Hippocampal formation (tissue), 2 donors: ENCODE measurements at regions not wholly inside any gene's neighbourhood (a gene's known extent, or its start where the extent isn't known, plus 50 kb on each side); places are given as distances from the start of the nearest gene placed in this dataset.
"Not testable (repeated sequence)": the region's sequence is repeated elsewhere in the genome, so short reads cannot be mapped to it uniquely, and the experiment has no call there.

Experiments used
- DNase-seq, 2 donors: peaks; one replicate each; lab custom pipeline; 2025; lab: John Stamatoyannopoulos, UW

DNA sequence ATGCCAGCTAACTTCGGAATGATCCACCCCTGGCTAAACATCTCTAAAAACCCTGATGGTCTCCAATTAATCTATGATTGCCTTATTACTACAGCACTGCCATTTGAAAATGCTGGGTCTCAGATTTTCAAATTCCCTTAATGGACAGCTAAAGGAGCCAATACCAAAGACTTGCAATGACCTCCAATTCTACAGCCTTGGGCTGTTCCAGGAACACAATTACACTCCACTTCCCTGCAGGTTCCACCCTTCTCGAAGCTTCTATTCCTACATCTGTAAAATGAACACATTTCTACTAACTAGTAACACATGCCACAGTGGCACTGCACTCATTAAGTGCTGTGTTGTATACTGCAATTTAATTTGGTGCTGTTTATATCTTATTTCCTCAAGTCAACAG is 85.7 kb upstream of the AK4 start:
- DNase-seq = no peak

DNA sequence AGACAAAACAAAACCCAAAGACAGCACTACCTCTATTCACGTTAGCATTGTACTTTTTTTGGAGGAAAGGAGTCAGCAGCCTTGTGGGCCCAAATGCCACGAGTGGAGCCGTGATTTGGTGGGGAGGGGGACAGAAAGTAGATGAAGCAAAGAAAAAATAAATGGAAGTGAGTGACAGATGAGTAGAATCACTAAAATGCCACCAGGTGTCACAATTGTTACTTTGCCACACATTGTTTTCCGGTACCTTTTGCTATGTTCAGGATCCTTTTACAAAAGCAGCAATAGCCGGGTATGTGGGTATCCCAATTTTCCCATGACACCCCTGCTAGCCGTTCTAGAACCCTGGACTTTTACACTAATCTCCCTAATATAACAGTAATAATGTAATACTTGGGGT is 85.0 kb upstream of the AK4 start:
- no peak for DNase-seq

DNA sequence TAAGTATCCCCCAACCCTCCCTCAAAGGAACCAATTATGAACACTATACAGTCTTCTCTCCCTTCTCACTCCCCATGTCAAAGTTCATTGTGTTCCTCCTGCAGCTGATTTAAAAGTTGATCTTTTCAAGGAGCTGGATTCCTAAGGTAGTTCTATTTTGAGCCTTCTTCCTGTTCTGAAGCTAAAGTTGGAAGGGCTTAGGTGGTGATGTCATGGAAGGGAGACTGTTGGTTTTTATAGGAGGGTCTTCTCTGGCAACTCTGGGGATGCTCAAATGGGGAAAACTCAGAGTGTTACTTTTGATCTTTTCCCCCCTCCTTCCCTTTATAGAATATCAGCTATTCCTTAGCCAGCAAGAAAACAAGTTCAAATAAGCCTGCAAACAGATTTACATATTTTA is 83.0 kb upstream of the AK4 start:
- DNase-seq = no peak

DNA sequence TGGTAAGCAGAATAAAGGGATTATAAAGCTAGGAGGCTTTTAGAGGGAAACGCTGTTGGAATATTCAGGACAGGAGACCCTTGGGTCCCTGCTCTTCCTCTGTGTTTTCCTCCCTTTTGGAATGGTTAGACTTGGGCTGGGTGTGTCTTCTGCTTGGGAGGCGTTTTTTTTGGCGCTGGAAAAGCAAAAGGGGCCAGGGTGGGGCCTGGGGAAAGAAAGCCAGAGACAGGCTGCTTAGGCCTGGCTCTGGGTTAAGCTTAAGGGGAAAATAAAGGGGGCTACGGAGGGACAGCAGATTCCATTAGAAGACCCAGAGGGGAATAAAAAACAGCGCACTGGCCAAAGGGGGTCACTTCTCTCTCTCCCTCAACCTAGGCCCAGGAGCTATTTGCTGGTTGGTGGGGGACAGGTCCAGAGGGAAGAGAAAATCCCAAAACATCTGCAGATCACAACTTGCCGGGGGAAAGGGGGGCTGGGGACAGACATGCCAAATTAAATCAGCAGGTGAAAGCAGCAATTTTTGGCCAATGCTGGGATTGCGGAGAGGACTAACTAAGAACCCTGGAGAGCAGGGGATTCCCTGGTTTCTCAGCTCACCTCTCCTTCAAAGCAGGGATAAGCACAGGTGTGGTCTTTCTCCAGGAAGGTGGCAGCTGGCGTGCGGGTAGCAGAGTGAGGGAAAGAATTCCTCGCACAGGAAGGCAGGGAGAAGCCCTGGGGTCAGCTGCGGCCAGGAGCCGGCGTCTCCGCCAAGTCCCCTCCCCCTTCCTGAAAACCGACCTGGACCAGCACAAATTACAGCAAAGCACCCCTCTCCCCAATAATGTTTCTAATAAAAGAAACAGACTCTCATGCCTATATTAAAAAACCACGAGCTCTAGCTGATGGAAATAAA is 82.2 kb upstream of the AK4 start:
- DNase-seq = peak in 1 of 2 donors; percentile 38

DNA sequence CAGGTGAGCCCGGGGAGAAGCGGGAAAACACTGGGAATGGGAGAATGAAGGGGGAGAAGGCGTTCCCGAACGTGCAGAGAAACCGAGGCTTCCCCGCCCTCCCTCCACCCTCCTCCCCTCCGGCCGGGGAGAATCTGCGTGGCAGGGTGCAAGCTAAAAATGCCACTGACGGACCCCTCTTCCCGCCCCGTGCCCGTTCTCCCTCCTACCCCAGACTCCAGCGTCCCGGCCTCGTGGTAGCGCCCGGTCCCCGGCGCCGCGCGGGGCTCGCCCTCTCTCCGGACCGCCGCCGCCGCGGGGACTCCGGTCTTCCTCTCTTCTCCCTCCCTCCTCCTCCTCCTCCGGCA is 81.6 kb upstream of the AK4 start:
- no peak for DNase-seq

- DNase-seq = peak; percentile 87 to 88
Measured at GRCh38 chr1:65066766-65067490, 81.1 kb upstream of the AK4 start.

DNA sequence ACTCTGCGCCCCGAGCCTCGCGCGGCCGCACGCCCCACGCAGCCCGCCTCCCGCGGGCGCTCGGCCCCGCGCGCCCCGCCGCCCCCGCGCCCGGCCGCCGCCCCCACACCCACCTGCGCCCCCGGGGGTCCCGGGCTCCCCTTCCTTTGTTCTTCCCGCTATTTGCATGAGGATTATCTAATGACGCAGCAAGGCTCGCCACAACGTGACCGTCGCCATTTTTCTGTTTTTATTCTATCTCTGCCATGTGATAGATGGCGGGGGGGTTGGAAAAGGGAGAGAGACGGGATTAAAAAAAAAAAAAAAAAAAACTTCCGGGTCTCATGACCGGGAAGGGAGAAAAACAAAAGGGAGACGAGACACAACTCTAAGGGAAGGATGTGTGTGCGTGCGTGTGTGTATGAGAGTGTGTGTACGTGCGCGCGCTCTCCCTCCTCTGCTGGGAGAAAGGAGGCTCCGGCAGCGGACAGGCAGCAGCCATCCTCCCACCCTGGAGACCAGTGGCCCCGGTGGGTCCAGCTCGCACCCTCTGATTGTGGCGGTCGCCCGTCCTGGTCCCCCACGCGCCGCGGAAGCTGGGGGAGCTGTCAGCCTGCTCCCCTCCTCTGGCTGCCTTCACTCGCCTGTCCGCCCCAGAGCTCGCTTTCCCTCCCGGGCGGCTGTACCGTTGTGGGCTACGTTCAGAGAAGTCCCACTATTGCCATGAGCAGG is 80.4 kb upstream of the AK4 start:
- DNase-seq = peak; percentile 83 to 86

DNA sequence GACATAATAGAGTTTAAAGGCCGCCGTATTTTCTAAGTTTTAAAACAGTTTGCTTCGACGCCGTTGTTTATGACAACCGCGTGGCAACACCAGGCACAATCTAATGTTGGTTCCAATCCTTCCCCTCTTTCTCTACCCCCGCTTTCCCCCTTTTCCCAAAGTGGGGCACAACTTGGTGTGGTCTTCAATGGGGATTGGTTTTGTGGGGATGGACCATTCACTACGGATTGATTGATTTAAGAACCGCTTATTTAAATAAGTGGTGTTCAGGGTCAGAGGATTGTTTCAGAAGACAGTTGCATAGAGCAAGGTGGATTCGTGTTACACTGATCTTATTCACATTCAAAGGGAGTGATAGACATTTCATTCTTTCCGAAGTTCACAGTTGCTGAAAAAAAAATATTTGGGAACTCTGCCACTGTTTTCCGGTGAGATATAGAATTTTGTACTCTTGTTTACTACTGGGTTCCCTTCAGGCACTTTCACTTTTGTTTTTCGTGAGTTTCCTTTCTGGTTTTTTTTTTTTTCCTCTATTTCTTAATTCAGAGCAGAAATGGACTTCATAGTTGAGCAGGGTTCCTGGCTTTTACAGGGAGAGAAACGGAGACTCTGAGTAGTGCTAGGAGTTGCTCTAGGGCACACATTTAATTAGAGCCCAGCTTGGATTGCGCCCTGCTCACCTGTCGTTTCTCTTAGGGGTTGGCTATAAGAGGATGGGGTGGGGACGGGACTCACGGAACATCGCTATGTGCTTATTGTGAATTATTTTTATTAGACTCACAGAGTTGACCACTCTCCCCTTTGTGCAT is 79.6 kb upstream of the AK4 start:
- peak in 1 of 2 donors; percentile 9 for DNase-seq

DNA sequence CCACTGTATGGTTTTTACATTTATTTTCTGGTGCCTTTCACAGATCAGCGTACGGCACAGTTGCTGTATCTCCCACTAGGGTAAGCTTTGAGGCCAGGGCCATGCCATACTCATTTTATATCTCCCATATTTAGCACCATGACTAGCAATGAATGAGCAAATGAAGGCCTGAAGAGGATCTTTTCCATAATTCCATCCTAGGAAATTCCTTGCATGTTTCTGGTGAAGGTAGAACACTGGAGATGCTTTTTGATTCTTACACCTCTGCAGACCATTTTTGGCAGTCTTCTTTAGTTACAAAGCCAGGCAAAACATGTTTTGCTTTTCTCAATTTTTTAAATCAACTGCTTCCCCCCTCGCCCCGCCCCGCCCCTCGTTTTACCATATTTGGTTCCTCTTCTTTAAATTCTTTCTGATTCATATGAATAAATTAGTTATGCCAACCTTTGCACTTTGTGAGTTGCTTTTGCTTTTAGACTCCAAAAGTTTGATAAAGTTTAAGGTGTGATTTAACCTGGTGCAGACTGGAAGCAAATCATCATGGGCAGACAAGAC is 78.9 kb upstream of the AK4 start:
- DNase-seq = no peak

GRCh38 chr1:65072845-65073244 is 75.2 kb upstream of the AK4 start:
- DNase-seq = no peak

DNA sequence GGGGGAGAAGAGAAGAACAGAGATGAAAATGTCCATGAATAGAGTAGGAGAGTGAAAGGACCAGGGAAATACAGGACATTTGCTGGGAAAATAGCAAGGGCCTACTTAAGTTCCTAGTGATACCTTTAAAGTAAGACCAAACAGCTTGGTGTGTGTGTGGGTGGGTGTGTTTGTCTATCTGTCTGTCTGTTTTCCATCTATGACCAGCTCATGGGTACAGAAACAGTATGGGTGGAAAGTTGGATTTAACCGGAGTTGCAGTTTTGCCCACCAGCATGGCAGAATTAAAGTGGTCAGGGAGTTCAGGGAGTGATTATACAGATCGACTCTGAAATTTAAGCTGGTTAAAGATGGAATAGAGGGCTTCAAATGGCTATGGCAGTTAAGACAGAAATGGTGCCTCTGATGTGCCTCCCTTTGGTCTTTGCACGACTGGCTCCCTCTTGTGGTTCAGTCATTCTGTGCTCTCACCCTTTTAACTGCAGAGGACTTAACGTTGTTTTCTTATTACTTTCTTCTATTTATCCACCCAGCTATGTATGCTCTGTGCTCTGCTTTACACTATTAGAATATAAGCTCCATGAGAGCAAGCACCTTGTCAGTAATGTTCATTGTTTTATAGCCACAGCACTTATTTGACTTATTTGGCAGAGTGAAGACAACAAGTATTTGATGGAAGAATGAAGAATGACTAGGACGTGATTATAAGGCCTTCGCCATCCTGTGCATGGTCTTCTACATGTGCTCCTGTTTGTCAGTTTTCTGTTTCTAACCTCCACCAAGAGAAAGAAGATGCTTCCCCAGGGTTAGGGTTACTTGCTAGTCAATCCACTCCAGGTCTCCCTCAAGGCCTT is 72.7 kb upstream of the AK4 start:
- peak; percentile 12 to 55 for DNase-seq

DNA sequence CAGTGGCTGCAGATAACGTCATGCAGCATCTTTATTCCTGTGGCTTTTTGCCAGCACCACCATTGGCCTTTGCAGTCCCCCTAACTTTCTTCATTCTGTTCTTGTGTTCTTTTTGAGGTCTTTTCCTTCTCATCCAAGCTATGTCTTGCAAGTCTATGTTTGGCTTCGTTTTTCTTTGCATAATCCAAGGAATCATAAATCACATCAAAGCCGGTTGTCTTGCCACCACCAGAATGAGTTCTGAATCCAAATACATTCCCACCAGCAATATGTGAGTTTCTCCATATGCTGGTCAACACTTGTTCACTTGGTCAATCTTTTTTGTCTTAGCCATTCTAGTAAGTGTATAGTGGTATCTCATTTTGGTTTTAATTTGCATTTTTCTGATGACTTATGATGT is 70.6 kb upstream of the AK4 start:
- no peak for DNase-seq

DNA sequence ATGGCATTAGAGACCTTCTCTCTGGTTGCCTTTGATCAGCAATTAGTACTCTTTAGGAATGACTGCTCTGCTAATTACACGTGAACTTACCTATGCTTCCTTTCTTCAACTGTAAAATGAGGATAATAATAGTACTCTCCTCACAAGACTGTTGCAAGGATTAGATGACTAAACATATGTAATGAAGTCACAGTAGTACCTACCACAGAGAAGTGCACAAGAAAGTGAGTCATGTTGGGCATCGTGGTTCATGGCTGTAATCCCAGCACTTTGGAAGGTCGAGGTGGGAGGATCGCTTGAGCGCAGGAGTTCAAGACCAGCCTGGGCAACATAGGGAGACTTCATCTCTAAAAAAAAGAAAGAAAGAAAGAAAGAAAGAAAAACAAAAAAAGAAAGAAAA is 68.1 kb upstream of the AK4 start:
- no peak for DNase-seq

GRCh38 chr1:65082346-65083040 is 65.5 kb upstream of the AK4 start:
- DNase-seq = no peak

DNA sequence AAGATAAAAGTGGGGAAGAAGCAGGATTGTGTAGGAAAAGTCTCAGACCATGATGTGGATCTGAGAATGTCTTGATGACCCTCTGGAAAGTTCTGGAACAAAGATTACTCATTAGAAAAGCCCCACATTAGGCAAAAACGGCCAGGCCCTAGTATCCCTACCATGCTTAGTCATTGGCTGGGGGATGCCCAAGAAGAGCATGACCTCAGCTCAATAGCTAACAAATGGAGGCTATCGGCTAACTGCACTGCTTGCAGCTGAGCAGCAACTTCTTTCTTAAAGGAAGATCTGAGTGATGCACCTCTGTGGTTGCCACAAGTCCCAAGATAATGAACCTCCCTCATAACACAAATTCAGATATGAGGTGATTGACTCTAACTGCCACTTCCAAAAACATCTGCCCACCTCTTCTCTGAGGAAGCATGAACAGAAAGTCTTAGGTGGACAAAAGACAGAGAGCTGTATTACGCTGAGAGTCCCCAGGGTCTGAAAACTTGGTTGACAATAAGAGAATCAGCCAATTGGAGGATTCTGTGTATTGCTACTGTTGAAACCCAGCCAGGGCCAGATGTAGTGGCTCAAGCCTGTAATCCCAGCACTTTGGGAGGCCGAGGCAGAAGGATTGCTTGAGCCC is 64.6 kb upstream of the AK4 start:
- no peak for DNase-seq

DNA sequence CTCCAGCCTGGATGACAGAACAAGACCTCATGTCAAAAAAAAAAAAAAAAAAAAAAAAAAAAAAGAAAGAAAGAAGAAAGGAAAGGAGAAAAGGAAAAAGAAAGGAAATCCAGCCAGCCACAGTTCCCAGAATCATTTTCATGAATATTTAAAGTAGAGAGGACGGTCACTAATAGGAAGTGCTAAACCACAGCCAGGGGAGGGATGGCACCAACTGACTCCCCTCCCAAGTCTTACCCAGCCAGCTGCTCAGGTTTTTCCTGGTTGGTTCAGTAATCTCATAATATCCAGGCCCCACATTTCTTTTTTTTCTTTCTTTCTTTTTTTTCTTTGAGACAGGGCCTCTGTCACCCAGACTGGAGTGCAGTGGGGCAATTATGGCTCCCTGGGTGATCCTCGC is 63.9 kb upstream of the AK4 start:
- DNase-seq = no peak

- DNase-seq = not testable (repeated sequence)
Measured at GRCh38 chr1:65087519-65087918, 60.5 kb upstream of the AK4 start.

DNA sequence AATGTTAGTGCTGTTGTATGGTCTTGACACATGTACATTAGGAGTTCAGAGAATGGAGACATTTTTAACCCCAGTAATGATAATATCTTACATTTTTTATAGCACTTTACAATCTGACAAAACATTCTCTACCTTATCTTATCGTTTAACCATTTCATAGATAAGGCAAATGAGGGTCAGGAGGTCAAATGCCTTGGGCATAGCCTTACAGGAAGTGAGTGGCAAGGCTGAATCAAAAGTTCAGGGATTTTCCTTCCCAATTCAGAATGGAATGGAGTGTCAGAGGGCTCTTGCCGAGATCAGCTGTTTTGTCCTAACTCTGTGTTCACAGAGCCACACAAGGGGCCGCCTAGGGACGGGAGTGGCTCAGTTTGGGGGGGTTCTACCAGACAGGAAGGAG is 57.6 kb upstream of the AK4 start:
- no peak for DNase-seq

GRCh38 chr1:65092691-65093090 is 55.3 kb upstream of the AK4 start:
- DNase-seq = no peak

DNA sequence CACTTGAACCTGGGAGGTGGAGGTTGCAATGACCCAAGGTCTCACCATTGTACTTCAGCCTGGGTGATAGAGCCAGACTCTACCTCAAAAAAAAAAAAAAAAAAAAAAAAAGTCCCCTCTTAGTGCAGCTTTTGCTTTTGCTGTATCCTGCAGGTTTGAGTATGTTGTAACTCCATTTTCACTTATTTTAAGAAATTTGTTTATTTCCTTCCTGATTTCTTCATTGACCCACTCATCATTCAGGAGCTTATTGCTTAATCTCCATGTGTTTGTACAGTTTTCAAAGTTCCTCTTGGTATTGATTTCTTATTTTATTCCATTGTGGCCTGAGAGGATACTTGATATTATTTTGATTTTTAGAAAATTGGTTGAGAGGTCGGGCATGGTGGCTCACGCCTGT is 50.9 kb upstream of the AK4 start:
- no peak for DNase-seq
